Progenitor cell of endocrine pancreas (in vitro differentiated cells): ENCODE measurements at regions not wholly inside any gene's neighbourhood (a gene's known extent, or its start where the extent isn't known, plus 50 kb on each side); places are given as distances from the start of the nearest gene placed in this dataset.

ENCODE experiments used
- DNase-seq: peaks from one replicate; pipeline ENCODE4 v3.0.0; 2021; ENCODE audit warnings: low spot score; ENCODE audit not compliant: unreplicated experiment
- H3K27ac Mint-ChIP-seq: 2 replicates; pipeline ENCODE4 v1.8.0; 2021; ENCODE audit warnings: mild to moderate bottlenecking, moderate library complexity, mixed read lengths
- H3K27me3 Mint-ChIP-seq: 2 replicates; pipeline ENCODE4 v1.8.0; 2021; ENCODE audit warnings: mixed read lengths
- H3K36me3 Mint-ChIP-seq: 2 replicates; pipeline ENCODE4 v1.8.0; 2022; ENCODE audit warnings: mixed read lengths; ENCODE audit not compliant: insufficient read depth
- H3K4me1 Mint-ChIP-seq: 2 replicates; pipeline ENCODE4 v1.8.0; 2021; ENCODE audit warnings: low read depth, mixed read lengths
- H3K4me3 Mint-ChIP-seq: 2 replicates; pipeline ENCODE4 v1.8.0; 2021; ENCODE audit warnings: low read depth, mild to moderate bottlenecking, moderate library complexity, mixed read lengths
- H3K9me3 Mint-ChIP-seq: 2 replicates; pipeline ENCODE4 v1.8.0; 2021; ENCODE audit warnings: low read depth, mixed read lengths
- TF ChIP-seq, protein P1 (sequence below): fragments of 200-600 bp; sonication (generic); IDR thresholded peaks from one replicate; pipeline ENCODE4 v1.5.0; 2021; ENCODE audit warnings: antibody characterized with exemption, mild to moderate bottlenecking; ENCODE audit not compliant: unreplicated experiment

- TF ChIP-seq, protein P1, sequence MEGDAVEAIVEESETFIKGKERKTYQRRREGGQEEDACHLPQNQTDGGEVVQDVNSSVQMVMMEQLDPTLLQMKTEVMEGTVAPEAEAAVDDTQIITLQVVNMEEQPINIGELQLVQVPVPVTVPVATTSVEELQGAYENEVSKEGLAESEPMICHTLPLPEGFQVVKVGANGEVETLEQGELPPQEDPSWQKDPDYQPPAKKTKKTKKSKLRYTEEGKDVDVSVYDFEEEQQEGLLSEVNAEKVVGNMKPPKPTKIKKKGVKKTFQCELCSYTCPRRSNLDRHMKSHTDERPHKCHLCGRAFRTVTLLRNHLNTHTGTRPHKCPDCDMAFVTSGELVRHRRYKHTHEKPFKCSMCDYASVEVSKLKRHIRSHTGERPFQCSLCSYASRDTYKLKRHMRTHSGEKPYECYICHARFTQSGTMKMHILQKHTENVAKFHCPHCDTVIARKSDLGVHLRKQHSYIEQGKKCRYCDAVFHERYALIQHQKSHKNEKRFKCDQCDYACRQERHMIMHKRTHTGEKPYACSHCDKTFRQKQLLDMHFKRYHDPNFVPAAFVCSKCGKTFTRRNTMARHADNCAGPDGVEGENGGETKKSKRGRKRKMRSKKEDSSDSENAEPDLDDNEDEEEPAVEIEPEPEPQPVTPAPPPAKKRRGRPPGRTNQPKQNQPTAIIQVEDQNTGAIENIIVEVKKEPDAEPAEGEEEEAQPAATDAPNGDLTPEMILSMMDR, result no peak
- Mint-ChIP-seq H3K27me3 (no peaks in the 10 kb centered on the region), H3K27ac (no peak overlapping the region), H3K9me3 (peaks cover 16% of the 10 kb centered on the region), H3K4me3 (no peak overlapping the region), H3K36me3 (no peaks in the 10 kb centered on the region), H3K4me1 (no peaks in the 10 kb centered on the region)
- no peak for DNase-seq
Observed at GRCh38 chr17:53314521-53314920, 508.2 kb upstream of the KIF2B start.

DNA sequence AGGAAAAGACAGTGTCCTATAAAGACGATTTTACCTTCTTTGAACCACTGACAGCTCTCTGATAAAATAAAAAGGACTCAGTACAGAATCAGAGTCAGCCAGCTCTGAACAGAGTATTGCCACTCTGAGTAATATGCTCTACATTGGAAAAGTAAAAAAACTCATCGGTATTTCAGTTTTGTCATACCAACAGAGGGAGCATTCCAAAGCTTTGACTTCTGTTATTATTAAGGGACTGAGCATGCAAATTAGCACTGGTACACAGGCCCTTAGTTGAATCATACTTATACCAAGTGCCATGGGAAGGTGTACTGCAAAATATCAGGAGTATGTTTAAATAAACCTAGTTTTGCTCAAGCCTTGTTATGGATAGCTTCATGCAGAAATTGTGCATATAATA is 509.0 kb upstream of the KIF2B start:
- no peak overlapping the region for H3K27ac Mint-ChIP-seq
- TF ChIP-seq, protein P1, result no peak
- H3K4me1 Mint-ChIP-seq, result no peaks in the 10 kb centered on the region
- H3K27me3 Mint-ChIP-seq, result no peaks in the 10 kb centered on the region
- DNase-seq, result no peak
- no peaks in the 10 kb centered on the region for H3K36me3 Mint-ChIP-seq
- peaks cover 22% of the 10 kb centered on the region for H3K9me3 Mint-ChIP-seq
- no peak overlapping the region for H3K4me3 Mint-ChIP-seq

DNA sequence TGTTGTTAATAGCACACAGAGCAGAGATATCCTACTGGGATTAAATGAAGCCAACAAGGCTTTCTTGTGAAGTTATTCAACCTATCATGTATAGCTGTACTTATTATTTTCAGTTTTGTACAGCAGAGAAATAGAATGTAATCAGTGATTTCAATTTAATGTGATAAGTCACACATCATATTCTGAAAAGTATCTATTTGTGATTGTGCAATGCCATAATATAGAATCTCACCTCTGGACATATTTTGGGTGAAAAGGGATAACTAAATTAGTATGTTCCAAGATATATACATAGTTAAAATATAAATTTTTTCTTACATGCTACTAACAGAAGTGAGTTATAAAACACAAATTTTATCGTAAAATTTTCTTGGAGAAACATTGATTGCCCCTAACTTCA is 544.3 kb upstream of the KIF2B start:
- TF ChIP-seq, protein P1, result no peak
- no peak for DNase-seq
- Mint-ChIP-seq H3K27me3 (no peaks in the 10 kb centered on the region), H3K9me3 (no peaks in the 10 kb centered on the region), H3K4me1 (peaks cover 2% of the 10 kb centered on the region), H3K4me3 (no peak overlapping the region), H3K27ac (no peak overlapping the region), H3K36me3 (no peaks in the 10 kb centered on the region)

GRCh38 chr17:53273126-53273525 is 549.6 kb upstream of the KIF2B start:
- H3K36me3 Mint-ChIP-seq, result no peaks in the 10 kb centered on the region
- no peak overlapping the region for H3K4me3 Mint-ChIP-seq
- H3K9me3 Mint-ChIP-seq, result no peaks in the 10 kb centered on the region
- DNase-seq, result no peak
- H3K27me3 Mint-ChIP-seq, result no peaks in the 10 kb centered on the region
- no peaks in the 10 kb centered on the region for H3K4me1 Mint-ChIP-seq
- TF ChIP-seq, protein P1, result no peak
- H3K27ac Mint-ChIP-seq, result no peak overlapping the region

GRCh38 chr17:53270936-53271335 is 551.8 kb upstream of the KIF2B start:
- TF ChIP-seq, protein P1, result no peak
- no peaks in the 10 kb centered on the region for H3K36me3 Mint-ChIP-seq
- no peak overlapping the region for H3K4me3 Mint-ChIP-seq
- H3K27ac Mint-ChIP-seq, result no peak overlapping the region
- H3K4me1 Mint-ChIP-seq, result no peaks in the 10 kb centered on the region
- no peak for DNase-seq
- H3K27me3 Mint-ChIP-seq, result no peaks in the 10 kb centered on the region
- H3K9me3 Mint-ChIP-seq, result no peaks in the 10 kb centered on the region
